OCI-LY7 (cell line): ENCODE measurements at regions not wholly inside any gene's neighbourhood (a gene's known extent, or its start where the extent isn't known, plus 50 kb on each side); places are given as distances from the start of the nearest gene placed in this dataset.

Experiments
- BruUV-seq: library from RNA; stranded (reverse); fragments of 400-500 nt; replicated peaks from 2 replicates; lab custom pipeline; 2021; lab: Mats Ljungman, UMichigan
- CTCF ChIA-PET: fragments of 300-600 bp; sonication (Branson Sonifier 250); formaldehyde crosslinking; loops from one replicate; lab custom pipeline; 2022; ENCODE audit warnings: antibody characterized with exemption; ENCODE audit not compliant: unreplicated experiment; lab: Charles Lee
- POLR2A ChIA-PET: fragments of 300-600 bp; sonication (Branson Sonifier 250); formaldehyde crosslinking; loops from one replicate; lab custom pipeline; 2022; ENCODE audit warnings: antibody characterized with exemption; lab: Charles Lee
- DNase-seq: peaks from one replicate; pipeline ENCODE4 v3.0.0-alpha.2; 2015; ENCODE audit warnings: low spot score
- H2AFZ ChIP-seq: fragments of 200-600 bp; sonication (generic), shearing (Covaris generic); 2 replicates; pipeline ENCODE4 v1.6.1; 2014; ENCODE audit warnings: mild to moderate bottlenecking, antibody characterized with exemption, low read length, moderate library complexity
- H3K27ac ChIP-seq: fragments of 200-600 bp; sonication (generic); 2 replicates; pipeline ENCODE4 v1.5.1; 2014; ENCODE audit warnings: mixed run types, low read depth, mild to moderate bottlenecking, moderate library complexity, low read length, inconsistent platforms; ENCODE audit not compliant: poor library complexity, severe bottlenecking
- H3K36me3 ChIP-seq: fragments of 200-600 bp; sonication (generic); 2 replicates; pipeline ENCODE4 v1.6.1; 2014; ENCODE audit warnings: mild to moderate bottlenecking, antibody characterized with exemption, low read length, moderate library complexity, mixed read lengths; ENCODE audit not compliant: insufficient read depth
- H3K4me1 ChIP-seq: fragments of 200-600 bp; sonication (generic); 2 replicates; pipeline ENCODE4 v1.5.1; 2014; ENCODE audit warnings: mild to moderate bottlenecking, low read length; ENCODE audit not compliant: insufficient read depth, poor library complexity, severe bottlenecking
- H3K4me2 ChIP-seq: fragments of 200-600 bp; sonication (generic); 2 replicates; pipeline ENCODE4 v1.6.1; 2014; ENCODE audit warnings: mild to moderate bottlenecking, low read length
- H3K4me3 ChIP-seq: fragments of 200-600 bp; sonication (generic); 2 replicates; pipeline ENCODE4 v1.5.1; 2014; ENCODE audit warnings: mild to moderate bottlenecking, low read depth, low read length; ENCODE audit not compliant: poor library complexity, severe bottlenecking
- H3K79me2 ChIP-seq: fragments of 200-600 bp; sonication (generic); 2 replicates; pipeline ENCODE4 v1.6.1; 2016; ENCODE audit warnings: low read depth, mild to moderate bottlenecking, low read length, moderate library complexity, mixed read lengths; ENCODE audit not compliant: insufficient read depth
- H3K9me2 ChIP-seq: fragments of 200-600 bp; sonication (generic); 2 replicates; pipeline ENCODE4 v1.6.1; 2016; ENCODE audit warnings: mild to moderate bottlenecking, low read length, mixed read lengths; ENCODE audit not compliant: insufficient read depth
- H3K9me3 ChIP-seq: fragments of 200-600 bp; sonication (generic); 2 replicates; pipeline ENCODE4 v1.6.1; 2014; ENCODE audit warnings: mild to moderate bottlenecking, mixed run types, low read length, mixed read lengths
- H4K20me1 ChIP-seq: fragments of 200-600 bp; sonication (generic); 2 replicates; pipeline ENCODE4 v1.6.1; 2014; ENCODE audit warnings: mild to moderate bottlenecking, antibody characterized with exemption, low read length, moderate library complexity, mixed read lengths; ENCODE audit not compliant: insufficient read depth
- EZH2phosphoT487 ChIP-seq: fragments of 200-600 bp; sonication (generic); IDR thresholded peaks from 2 replicates; pipeline ENCODE4 v1.6.1; 2018; ENCODE audit warnings: low read depth, borderline replicate concordance, mild to moderate bottlenecking, mixed run types, antibody characterized with exemption, low read length, moderate library complexity, mixed read lengths
- intact Hi-C: fragments of 100-400 bp; cut with micrococcal nuclease; formaldehyde crosslinking; loops from one replicate; pipeline ENCODE4 v1.10.0; 2022; ENCODE audit not compliant: unreplicated experiment
- TF ChIP-seq, protein P1 (sequence below): fragments of 200-600 bp; sonication (generic); conservative IDR thresholded peaks from 2 replicates; pipeline ENCODE4 v1.5.1; 2014; ENCODE audit warnings: mild to moderate bottlenecking, antibody characterized with exemption, low read length, moderate library complexity, mixed read lengths

DNA sequence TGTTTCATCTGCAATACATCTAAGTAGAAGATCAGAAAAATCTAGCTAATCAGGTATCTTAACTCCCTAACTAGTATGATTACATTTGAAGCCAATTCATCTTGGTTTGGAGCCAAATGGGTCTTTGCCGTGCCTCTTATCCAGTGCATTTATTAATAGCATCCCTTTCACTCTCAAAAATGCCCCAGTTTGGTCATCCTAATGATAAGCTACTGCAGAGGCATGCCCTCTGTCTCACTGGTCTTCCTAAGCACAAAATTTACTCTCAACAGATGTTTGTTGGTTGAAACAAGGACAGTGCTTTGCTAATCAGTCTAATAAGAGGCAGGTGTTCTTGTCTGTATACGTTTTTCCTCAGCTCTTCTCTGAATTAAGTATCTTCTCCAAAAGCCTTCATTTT lies 403.2 kb downstream of the RAD51AP2 start:
- POLR2A ChIA-PET: no interaction called here

GRCh38 chr2:17107871-17108270 lies 410.4 kb downstream of the RAD51AP2 start:
- CTCF ChIA-PET: no interaction called here
- TF ChIP-seq, protein P1, sequence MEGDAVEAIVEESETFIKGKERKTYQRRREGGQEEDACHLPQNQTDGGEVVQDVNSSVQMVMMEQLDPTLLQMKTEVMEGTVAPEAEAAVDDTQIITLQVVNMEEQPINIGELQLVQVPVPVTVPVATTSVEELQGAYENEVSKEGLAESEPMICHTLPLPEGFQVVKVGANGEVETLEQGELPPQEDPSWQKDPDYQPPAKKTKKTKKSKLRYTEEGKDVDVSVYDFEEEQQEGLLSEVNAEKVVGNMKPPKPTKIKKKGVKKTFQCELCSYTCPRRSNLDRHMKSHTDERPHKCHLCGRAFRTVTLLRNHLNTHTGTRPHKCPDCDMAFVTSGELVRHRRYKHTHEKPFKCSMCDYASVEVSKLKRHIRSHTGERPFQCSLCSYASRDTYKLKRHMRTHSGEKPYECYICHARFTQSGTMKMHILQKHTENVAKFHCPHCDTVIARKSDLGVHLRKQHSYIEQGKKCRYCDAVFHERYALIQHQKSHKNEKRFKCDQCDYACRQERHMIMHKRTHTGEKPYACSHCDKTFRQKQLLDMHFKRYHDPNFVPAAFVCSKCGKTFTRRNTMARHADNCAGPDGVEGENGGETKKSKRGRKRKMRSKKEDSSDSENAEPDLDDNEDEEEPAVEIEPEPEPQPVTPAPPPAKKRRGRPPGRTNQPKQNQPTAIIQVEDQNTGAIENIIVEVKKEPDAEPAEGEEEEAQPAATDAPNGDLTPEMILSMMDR: no peak
- TF ChIP-seq EZH2phosphoT487: no peak
- BruUV-seq: no TSS peak

More for the DNA sequence above, 403.2 kb downstream of the RAD51AP2 start:
- TF ChIP-seq EZH2phosphoT487: no peak
- TF ChIP-seq, protein P1: no peak
- H3K79me2 ChIP-seq: no peaks in the 10 kb centered on the region
- H3K9me2 ChIP-seq: no peaks in the 10 kb centered on the region
- no peak overlapping the region for H3K4me2 ChIP-seq
- intact Hi-C loops: no loop called here
- no peak overlapping the region for H2AFZ ChIP-seq
- no peaks in the 10 kb centered on the region for H4K20me1 ChIP-seq
- CTCF ChIA-PET: no interaction called here
- H3K36me3 ChIP-seq: no peaks in the 10 kb centered on the region
- DNase-seq: no peak
- H3K4me1 ChIP-seq: no peaks in the 10 kb centered on the region
- no peak overlapping the region for H3K4me3 ChIP-seq
- no peaks in the 10 kb centered on the region for H3K9me3 ChIP-seq
- no peak overlapping the region for H3K27ac ChIP-seq
- no TSS peak for BruUV-seq

DNA sequence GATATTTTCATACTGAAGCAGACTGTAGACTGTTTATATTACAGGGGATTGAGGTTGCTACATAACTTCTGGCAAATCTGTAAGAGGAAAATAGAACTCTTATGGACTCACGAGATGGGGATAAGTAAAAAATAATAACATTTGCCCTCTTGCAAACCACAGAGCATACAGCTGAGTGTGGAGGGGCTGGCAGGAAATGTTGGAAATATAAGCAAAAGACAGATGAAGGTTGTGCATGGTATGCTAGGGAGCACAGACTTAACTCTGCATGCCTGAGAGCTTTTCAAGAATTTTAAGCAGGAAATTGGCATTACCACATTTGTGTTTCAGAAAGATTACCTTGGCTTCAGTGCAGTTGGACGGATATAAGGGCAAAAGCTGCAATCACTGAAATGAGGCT lies 411.1 kb downstream of the RAD51AP2 start:
- H3K36me3 ChIP-seq: no peaks in the 10 kb centered on the region
- peaks cover 4% of the 10 kb centered on the region for H3K4me1 ChIP-seq
- H3K4me2 ChIP-seq: no peak overlapping the region
- BruUV-seq: no TSS peak
- no peaks in the 10 kb centered on the region for H3K9me2 ChIP-seq
- intact Hi-C loops: no loop called here
- H3K27ac ChIP-seq: no peak overlapping the region
- no peaks in the 10 kb centered on the region; the same call in 1 of the 2 replicates for H4K20me1 ChIP-seq
- H3K4me3 ChIP-seq: no peak overlapping the region
- no peaks in the 10 kb centered on the region for H3K9me3 ChIP-seq
- ChIA-PET CTCF (no interaction called here), POLR2A (interaction anchor here (0.8 kb wide), 1 partner anchor 25 kb away, joined by 3 read pairs; no protein-coding TSS in a partner anchor)
- H2AFZ ChIP-seq: no peak overlapping the region
- no peak for DNase-seq
- H3K79me2 ChIP-seq: no peaks in the 10 kb centered on the region
- no peak for TF ChIP-seq EZH2phosphoT487
- TF ChIP-seq, protein P1: no peak

More at GRCh38 chr2:17107871-17108270, 410.4 kb downstream of the RAD51AP2 start:
- H2AFZ ChIP-seq: no peak overlapping the region
- no peak for DNase-seq
- intact Hi-C loops: no loop called here
- no peak overlapping the region for H3K4me3 ChIP-seq
- H3K4me1 ChIP-seq: peaks cover 4% of the 10 kb centered on the region
- H3K4me2 ChIP-seq: no peak overlapping the region
- H4K20me1 ChIP-seq: no peaks in the 10 kb centered on the region; the same call in 1 of the 2 replicates
- H3K36me3 ChIP-seq: no peaks in the 10 kb centered on the region
- POLR2A ChIA-PET: no interaction called here
- no peak overlapping the region for H3K27ac ChIP-seq
- no peaks in the 10 kb centered on the region for H3K9me2 ChIP-seq
- no peaks in the 10 kb centered on the region for H3K79me2 ChIP-seq
- no peaks in the 10 kb centered on the region for H3K9me3 ChIP-seq
